ENCODE measurements at regions not wholly inside any gene's neighbourhood (a gene's known extent, or its start where the extent isn't known, plus 50 kb on each side); places are given as distances from the start of the nearest gene placed in this dataset.

DNA sequence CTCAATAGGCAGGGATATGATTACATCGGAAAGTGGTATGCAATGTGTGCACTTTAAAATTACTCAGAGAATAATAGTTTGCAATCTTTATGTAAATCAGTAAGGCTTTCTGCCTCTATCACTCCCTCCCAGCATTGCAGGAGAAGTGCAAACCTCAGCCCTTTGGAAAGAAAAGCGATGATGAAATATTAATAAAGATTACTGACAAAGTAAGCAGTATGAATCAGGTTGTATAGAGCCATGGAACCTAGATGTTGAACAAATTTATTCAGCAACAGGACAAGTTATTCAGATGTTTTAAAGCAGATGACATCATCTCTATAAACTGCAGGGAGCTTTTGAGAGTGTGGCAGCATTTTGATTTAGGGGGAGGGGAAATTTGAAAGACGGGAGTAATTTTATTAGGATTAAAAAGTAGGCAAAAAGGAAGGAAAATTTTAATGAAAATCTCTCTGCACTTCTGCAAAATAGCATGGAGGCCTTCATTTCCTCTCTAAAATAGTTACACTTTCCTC lies 631.7 kb upstream of the GRIA3 start:
- no peak for TF ChIP-seq CTCF (IDR thresholded peaks at IDR 0.05; ENCODE audit: low read length)
- TF ChIP-seq EZH2 (optimal IDR thresholded peaks at IDR 0.05; ENCODE audit: low read depth, low read length): no peak
